ENCODE measurements at regions not wholly inside any gene's neighbourhood (a gene's known extent, or its start where the extent isn't known, plus 50 kb on each side); places are given as distances from the start of the nearest gene placed in this dataset.

DNA sequence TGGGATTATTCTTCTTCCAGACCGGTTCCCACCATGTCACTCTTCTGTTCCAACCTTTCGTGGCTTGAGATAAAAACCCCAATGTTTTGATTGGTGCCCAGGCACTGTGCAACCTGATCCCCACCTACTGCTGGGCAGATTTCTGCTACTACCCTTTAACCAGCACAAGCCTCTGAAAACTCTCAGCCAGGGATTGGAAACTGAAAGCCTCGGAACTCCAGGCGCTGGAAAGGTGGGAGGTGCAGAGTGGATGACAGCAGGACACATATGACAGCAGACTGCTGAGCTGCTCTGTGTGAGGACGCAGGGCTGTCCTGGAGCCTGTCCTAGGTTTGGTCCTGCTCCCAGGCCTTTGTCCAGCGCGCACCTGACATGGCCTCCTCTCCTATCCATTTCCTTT, 68.5 kb upstream of the GTF3A start:
- no peak overlapping the region for H3K27ac ChIP-seq (ENCODE audit: low read depth)

DNA sequence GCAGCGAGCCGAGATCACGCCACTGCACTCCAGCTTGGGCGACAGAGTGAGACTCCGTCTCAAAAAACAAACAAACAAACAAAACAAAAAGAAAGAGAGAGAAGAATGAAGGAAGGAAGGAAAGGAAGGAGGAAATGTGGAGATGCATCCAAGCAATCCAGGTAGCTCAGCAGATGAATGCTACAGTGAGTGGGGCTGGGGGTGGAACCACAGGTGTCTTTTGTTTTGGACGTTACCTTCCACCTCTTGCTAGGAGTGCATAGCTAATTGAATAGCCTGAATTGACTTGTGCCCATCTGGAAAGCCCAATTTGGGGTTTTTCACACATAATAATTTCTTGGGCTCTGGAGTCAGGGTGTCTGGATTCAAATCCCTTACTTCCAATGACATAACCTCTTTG, 66.0 kb upstream of the GTF3A start:
- Histone ChIP-seq H3F3A (replicated peaks; ENCODE audit: low read depth) (no peaks in the 10 kb centered on the region), H3K79me2 (replicated peaks; ENCODE audit: insufficient read depth) (no peaks in the 10 kb centered on the region), H3K4me3 (no peak overlapping the region), H3K36me3 (ENCODE audit: insufficient read depth) (no peaks in the 10 kb centered on the region), H3K4me1 (ENCODE audit: insufficient read depth) (peaks cover 32% of the 10 kb centered on the region), H3K27ac (ENCODE audit: low read depth) (peak overlapping the region; percentile 29; the same call in 1 of the 2 replicates), H3K27me3 (ENCODE audit: insufficient read depth) (0 out of 2 replicates have a peak, but pooled peaks cover 4% of the 10 kb centered on the region), H4K20me1 (replicated peaks; ENCODE audit: insufficient read depth) (no peaks in the 10 kb centered on the region), H3K9me2 (ENCODE audit: insufficient read depth) (no peaks in the 10 kb centered on the region), H2AFZ (peak overlapping the region; percentile 76), H3K4me2 (0 out of 2 replicates have a peak overlapping the region, but pooled peaks have one; percentile 58)
- Mint-ChIP-seq H3K9me3 (no peaks in the 10 kb centered on the region), H3K4me3 (no peak overlapping the region), H3K27me3 (ENCODE audit: insufficient read depth, low read depth, poor library complexity) (peaks cover 13% of the 10 kb centered on the region), H3K4me1 (peaks cover 45% of the 10 kb centered on the region), H3K36me3 (ENCODE audit: low read depth) (no peaks in the 10 kb centered on the region), H3K27ac (no peak overlapping the region)
- TF ChIP-seq EZH2 (IDR thresholded peaks at IDR 0.05; ENCODE audit: low read depth, unreplicated experiment) (no peak), NANOG (IDR thresholded peaks at IDR 0.05; ENCODE audit: borderline replicate concordance) (no peak), ZNF114 (CRISPR knock-in tag; IDR thresholded peaks at IDR 0.05) (no peak)
- TF ChIP-seq, protein P1, sequence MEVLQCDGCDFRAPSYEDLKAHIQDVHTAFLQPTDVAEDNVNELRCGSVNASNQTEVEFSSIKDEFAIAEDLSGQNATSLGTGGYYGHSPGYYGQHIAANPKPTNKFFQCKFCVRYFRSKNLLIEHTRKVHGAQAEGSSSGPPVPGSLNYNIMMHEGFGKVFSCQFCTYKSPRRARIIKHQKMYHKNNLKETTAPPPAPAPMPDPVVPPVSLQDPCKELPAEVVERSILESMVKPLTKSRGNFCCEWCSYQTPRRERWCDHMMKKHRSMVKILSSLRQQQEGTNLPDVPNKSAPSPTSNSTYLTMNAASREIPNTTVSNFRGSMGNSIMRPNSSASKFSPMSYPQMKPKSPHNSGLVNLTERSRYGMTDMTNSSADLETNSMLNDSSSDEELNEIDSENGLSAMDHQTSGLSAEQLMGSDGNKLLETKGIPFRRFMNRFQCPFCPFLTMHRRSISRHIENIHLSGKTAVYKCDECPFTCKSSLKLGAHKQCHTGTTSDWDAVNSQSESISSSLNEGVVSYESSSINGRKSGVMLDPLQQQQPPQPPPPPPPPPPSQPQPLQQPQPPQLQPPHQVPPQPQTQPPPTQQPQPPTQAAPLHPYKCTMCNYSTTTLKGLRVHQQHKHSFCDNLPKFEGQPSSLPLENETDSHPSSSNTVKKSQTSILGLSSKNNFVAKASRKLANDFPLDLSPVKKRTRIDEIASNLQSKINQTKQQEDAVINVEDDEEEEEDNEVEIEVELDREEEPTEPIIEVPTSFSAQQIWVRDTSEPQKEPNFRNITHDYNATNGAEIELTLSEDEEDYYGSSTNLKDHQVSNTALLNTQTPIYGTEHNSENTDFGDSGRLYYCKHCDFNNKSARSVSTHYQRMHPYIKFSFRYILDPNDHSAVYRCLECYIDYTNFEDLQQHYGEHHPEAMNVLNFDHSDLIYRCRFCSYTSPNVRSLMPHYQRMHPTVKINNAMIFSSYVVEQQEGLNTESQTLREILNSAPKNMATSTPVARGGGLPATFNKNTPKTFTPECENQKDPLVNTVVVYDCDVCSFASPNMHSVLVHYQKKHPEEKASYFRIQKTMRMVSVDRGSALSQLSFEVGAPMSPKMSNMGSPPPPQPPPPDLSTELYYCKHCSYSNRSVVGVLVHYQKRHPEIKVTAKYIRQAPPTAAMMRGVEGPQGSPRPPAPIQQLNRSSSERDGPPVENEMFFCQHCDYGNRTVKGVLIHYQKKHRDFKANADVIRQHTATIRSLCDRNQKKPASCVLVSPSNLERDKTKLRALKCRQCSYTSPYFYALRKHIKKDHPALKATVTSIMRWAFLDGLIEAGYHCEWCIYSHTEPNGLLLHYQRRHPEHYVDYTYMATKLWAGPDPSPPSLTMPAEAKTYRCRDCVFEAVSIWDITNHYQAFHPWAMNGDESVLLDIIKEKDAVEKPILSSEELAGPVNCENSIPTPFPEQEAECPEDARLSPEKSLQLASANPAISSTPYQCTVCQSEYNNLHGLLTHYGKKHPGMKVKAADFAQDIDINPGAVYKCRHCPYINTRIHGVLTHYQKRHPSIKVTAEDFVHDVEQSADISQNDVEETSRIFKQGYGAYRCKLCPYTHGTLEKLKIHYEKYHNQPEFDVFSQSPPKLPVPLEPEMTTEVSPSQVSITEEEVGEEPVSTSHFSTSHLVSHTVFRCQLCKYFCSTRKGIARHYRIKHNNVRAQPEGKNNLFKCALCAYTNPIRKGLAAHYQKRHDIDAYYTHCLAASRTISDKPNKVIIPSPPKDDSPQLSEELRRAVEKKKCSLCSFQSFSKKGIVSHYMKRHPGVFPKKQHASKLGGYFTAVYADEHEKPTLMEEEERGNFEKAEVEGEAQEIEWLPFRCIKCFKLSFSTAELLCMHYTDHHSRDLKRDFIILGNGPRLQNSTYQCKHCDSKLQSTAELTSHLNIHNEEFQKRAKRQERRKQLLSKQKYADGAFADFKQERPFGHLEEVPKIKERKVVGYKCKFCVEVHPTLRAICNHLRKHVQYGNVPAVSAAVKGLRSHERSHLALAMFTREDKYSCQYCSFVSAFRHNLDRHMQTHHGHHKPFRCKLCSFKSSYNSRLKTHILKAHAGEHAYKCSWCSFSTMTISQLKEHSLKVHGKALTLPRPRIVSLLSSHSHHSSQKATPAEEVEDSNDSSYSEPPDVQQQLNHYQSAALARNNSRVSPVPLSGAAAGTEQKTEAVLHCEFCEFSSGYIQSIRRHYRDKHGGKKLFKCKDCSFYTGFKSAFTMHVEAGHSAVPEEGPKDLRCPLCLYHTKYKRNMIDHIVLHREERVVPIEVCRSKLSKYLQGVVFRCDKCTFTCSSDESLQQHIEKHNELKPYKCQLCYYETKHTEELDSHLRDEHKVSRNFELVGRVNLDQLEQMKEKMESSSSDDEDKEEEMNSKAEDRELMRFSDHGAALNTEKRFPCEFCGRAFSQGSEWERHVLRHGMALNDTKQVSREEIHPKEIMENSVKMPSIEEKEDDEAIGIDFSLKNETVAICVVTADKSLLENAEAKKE (CRISPR knock-in tag; IDR thresholded peaks at IDR 0.05): peak; percentile 74
- TF ChIP-seq, protein P2, sequence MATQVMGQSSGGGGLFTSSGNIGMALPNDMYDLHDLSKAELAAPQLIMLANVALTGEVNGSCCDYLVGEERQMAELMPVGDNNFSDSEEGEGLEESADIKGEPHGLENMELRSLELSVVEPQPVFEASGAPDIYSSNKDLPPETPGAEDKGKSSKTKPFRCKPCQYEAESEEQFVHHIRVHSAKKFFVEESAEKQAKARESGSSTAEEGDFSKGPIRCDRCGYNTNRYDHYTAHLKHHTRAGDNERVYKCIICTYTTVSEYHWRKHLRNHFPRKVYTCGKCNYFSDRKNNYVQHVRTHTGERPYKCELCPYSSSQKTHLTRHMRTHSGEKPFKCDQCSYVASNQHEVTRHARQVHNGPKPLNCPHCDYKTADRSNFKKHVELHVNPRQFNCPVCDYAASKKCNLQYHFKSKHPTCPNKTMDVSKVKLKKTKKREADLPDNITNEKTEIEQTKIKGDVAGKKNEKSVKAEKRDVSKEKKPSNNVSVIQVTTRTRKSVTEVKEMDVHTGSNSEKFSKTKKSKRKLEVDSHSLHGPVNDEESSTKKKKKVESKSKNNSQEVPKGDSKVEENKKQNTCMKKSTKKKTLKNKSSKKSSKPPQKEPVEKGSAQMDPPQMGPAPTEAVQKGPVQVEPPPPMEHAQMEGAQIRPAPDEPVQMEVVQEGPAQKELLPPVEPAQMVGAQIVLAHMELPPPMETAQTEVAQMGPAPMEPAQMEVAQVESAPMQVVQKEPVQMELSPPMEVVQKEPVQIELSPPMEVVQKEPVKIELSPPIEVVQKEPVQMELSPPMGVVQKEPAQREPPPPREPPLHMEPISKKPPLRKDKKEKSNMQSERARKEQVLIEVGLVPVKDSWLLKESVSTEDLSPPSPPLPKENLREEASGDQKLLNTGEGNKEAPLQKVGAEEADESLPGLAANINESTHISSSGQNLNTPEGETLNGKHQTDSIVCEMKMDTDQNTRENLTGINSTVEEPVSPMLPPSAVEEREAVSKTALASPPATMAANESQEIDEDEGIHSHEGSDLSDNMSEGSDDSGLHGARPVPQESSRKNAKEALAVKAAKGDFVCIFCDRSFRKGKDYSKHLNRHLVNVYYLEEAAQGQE (IDR thresholded peaks at IDR 0.05; ENCODE audit: unreplicated experiment): no peak
- peak; percentile 23 for DNase-seq (ENCODE audit: low spot score)
- peak; percentile 6 for ATAC-seq

More for the DNA sequence above, 68.5 kb upstream of the GTF3A start:
- Histone ChIP-seq H3K79me2 (replicated peaks; ENCODE audit: insufficient read depth) (no peaks in the 10 kb centered on the region), H3K4me3 (no peak overlapping the region), H3K9me2 (ENCODE audit: insufficient read depth) (no peaks in the 10 kb centered on the region), H3F3A (replicated peaks; ENCODE audit: low read depth) (no peaks in the 10 kb centered on the region), H3K27me3 (ENCODE audit: insufficient read depth) (no peaks in the 10 kb centered on the region), H4K20me1 (replicated peaks; ENCODE audit: insufficient read depth) (no peaks in the 10 kb centered on the region), H3K4me1 (ENCODE audit: insufficient read depth) (peaks cover 29% of the 10 kb centered on the region), H2AFZ (peak overlapping the region; percentile 91), H3K36me3 (ENCODE audit: insufficient read depth) (no peaks in the 10 kb centered on the region), H3K4me2 (0 out of 2 replicates have a peak overlapping the region, but pooled peaks have one; percentile 31)
- peaks cover 13% of the 10 kb centered on the region for H3K27me3 Mint-ChIP-seq (ENCODE audit: insufficient read depth, low read depth, poor library complexity)
- no peaks in the 10 kb centered on the region; the same call in 2 of the 3 replicates for H3K9me3 Mint-ChIP-seq
- no peak for TF ChIP-seq NANOG (IDR thresholded peaks at IDR 0.05; ENCODE audit: borderline replicate concordance)
- ATAC-seq (peak; percentile 67), DNase-seq (ENCODE audit: low spot score) (peak; percentile 53)
- no peak overlapping the region; the same call in 1 of the 2 replicates for H3K27ac Mint-ChIP-seq
- no peaks in the 10 kb centered on the region for H3K36me3 Mint-ChIP-seq (ENCODE audit: low read depth)
- peaks cover 38% of the 10 kb centered on the region for H3K4me1 Mint-ChIP-seq
- no peak overlapping the region; the same call in 2 of the 3 replicates for H3K4me3 Mint-ChIP-seq

All from GM23338 (cell line).